K562 (cell line): ENCODE measurements at regions not wholly inside any gene's neighbourhood (a gene's known extent, or its start where the extent isn't known, plus 50 kb on each side); places are given as distances from the start of the nearest gene placed in this dataset.

Experiments
- ATAC-seq: fragments of 200-7000 bp; cut with Tn5 transposase; 3 replicates; pipeline ENCODE4 v1.9.1; 2020; ENCODE audit warnings: moderate library complexity
- BruUV-seq: library from RNA; stranded (reverse); fragments of 400-500 nt; replicated peaks from 2 replicates; lab custom pipeline; 2021; lab: Mats Ljungman, UMichigan
- CTCF ChIA-PET: fragments of 300-600 bp; formaldehyde crosslinking; extraction: SDS; loops from one replicate; lab custom pipeline; 2021; ENCODE audit warnings: low intra/inter-chr PET ratio; lab: Yijun Ruan, JAX
- POLR2A ChIA-PET: fragments of 300-600, 350-650 bp; sonication (Branson Sonifier 250); formaldehyde crosslinking; extraction: SDS; loops from one replicate; lab custom pipeline; 2021; ENCODE audit warnings: antibody characterized with exemption, inconsistent platforms; lab: Yijun Ruan, JAX
- DNase-seq, 4 experiments: peaks; one replicate each; pipeline versions ENCODE4 v3.0.0 to v3.0.0-alpha.2; 2011 to 2018; ENCODE audit warnings: low spot score in 3 of 4, mixed read lengths in 3 of 4; ENCODE audit errors: extremely low read depth in 1 of 4
- FAIRE-seq: peaks from 2 replicates; lab custom pipeline; 2011; peaks lifted over from hg19 to GRCh38; lab: Jason Lieb, UNC
- H2AFZ ChIP-seq: 2 replicates; pipeline ENCODE4 v1.6.0; 2011; ENCODE audit warnings: low read depth, low read length, control low read depth, inconsistent platforms
- H3K27ac ChIP-seq: fragments of 200-600 bp; 3 replicates; pipeline ENCODE4 v1.8.0; 2011; ENCODE audit warnings: low read depth, mild to moderate bottlenecking, control low read depth, inconsistent platforms, low read length, moderate library complexity, mixed read lengths; ENCODE audit errors: extremely low read depth
- H3K27me3 ChIP-seq, 2 experiments: fragments of 300-600 bp in 1 of 2; 2 replicates in 1 of 2; 3 replicates in 1 of 2; pipeline versions ENCODE4 v1.6.0 to v1.8.0; 2011; ENCODE audit warnings: inconsistent platforms in 2 of 2, low read length in 2 of 2, mild to moderate bottlenecking in 1 of 2, mixed read lengths in 1 of 2, moderate library complexity in 1 of 2; ENCODE audit not compliant: control insufficient read depth in 2 of 2, insufficient read depth in 2 of 2
- H3K36me3 ChIP-seq: fragments of 300-600 bp; 3 replicates; pipeline ENCODE4 v1.8.0; 2011; ENCODE audit warnings: mild to moderate bottlenecking, low read length, inconsistent platforms; ENCODE audit not compliant: control insufficient read depth, insufficient read depth
- H3K4me1 ChIP-seq, 2 experiments: fragments of 200-600 bp in 1 of 2; replicated peaks in 1 of 2; 2 replicates in 1 of 2; 3 replicates in 1 of 2; pipeline versions ENCODE4 v1.5.1 to v1.8.0; 2011; ENCODE audit warnings: inconsistent platforms in 2 of 2, low read length in 2 of 2, mild to moderate bottlenecking in 1 of 2, mixed read lengths in 1 of 2, moderate library complexity in 1 of 2; ENCODE audit not compliant: control insufficient read depth in 2 of 2, insufficient read depth in 2 of 2
- H3K4me2 ChIP-seq: 2 replicates; pipeline ENCODE4 v1.6.1; 2011; ENCODE audit warnings: low read length, control low read depth, inconsistent platforms, mixed read lengths; ENCODE audit not compliant: insufficient read depth
- H3K4me3 ChIP-seq: fragments of 200-600 bp; sonication (generic), shearing (Covaris generic); 2 replicates; pipeline ENCODE4 v1.5.1; 2016; ENCODE audit warnings: control low read depth, inconsistent platforms
- H3K79me2 ChIP-seq: fragments of 200-600 bp; 3 replicates; pipeline ENCODE4 v1.8.0; 2011; ENCODE audit warnings: low read length, inconsistent platforms; ENCODE audit not compliant: control insufficient read depth, insufficient read depth
- H3K9ac ChIP-seq, 2 experiments: 2 replicates each; pipeline versions ENCODE4 v1.6.0 to v1.6.1; 2011; ENCODE audit warnings: low read depth in 2 of 2, low read length in 2 of 2, control low read depth in 1 of 2, inconsistent platforms in 1 of 2, mild to moderate bottlenecking in 1 of 2, mixed read lengths in 1 of 2; ENCODE audit not compliant: insufficient read depth in 1 of 2
- H3K9me1 ChIP-seq: one replicate; pipeline ENCODE4 v1.6.0; 2011; ENCODE audit warnings: inconsistent platforms, mild to moderate bottlenecking, low read length, moderate library complexity; ENCODE audit not compliant: control insufficient read depth, insufficient read depth
- H3K9me3 ChIP-seq: replicated peaks from 2 replicates; pipeline ENCODE4 v1.5.1; 2011; ENCODE audit warnings: low read depth, low read length, inconsistent platforms; ENCODE audit not compliant: control insufficient read depth, insufficient read depth
- H4K20me1 ChIP-seq: replicated peaks from 2 replicates; pipeline ENCODE4 v1.6.1; 2011; ENCODE audit warnings: low read length, inconsistent platforms, mixed read lengths; ENCODE audit not compliant: control insufficient read depth, insufficient read depth
- FOXJ2 ChIP-seq: fragments of 200-800 bp; sonication (Bioruptor generic); IDR thresholded peaks from 2 replicates; pipeline ENCODE4 v1.6.1; 2016; ENCODE audit warnings: missing genetic modification characterization, missing compliant biosample characterization
- NUFIP1 ChIP-seq: fragments of 450-650 bp; IDR thresholded peaks from 2 replicates; pipeline ENCODE4 v1.6.1; 2018; ENCODE audit not compliant: partially characterized antibody
- SRF ChIP-seq, 2 experiments: fragments of 250-450, 450-650 bp in 1 of 2; sonication (Bioruptor Pico) in 1 of 2; sonication (generic) in 1 of 2; formaldehyde crosslinking; IDR thresholded peaks; 2 replicates each; pipeline versions ENCODE4 v1.5.0 to v1.5.1; 2020 to 2022; ENCODE audit warnings: mild to moderate bottlenecking in 1 of 2, missing genetic modification reagents in 1 of 2
- ZNF512 ChIP-seq: IDR thresholded peaks from 2 replicates; pipeline ENCODE4 v1.6.1; 2016; ENCODE audit warnings: missing genetic modification characterization, missing compliant biosample characterization
- WGBS: fragments of 100-300 bp; shearing (Covaris generic); methylation state at CpG from one replicate; pipeline ENCODE4 v1.1.6; 2016; ENCODE audit warnings: low coverage, mixed read lengths; ENCODE audit not compliant: insufficient coverage; ENCODE audit errors: missing lambda C conversion rate; 5-methylcytosine and 5-hydroxymethylcytosine counted together
- in situ Hi-C: fragments of 300-500 bp; cut with MboI; formaldehyde crosslinking; loops from 4 replicates; pipeline ENCODE4 v1.15.0; 2018; ENCODE audit warnings: inconsistent platforms, mixed read lengths
- intact Hi-C: fragments of 100-400 bp; cut with micrococcal nuclease; formaldehyde crosslinking; loops from 2 replicates; pipeline ENCODE4 v1.14.2; 2022

- Histone ChIP-seq H3K4me3 (no peak overlapping the region), H3K79me2 (no peaks in the 10 kb centered on the region), H3K9ac (no peak overlapping the region), H3K9me1 (no peaks in the 10 kb centered on the region), H3K4me2 (no peak overlapping the region), H4K20me1 (no peaks in the 10 kb centered on the region), H3K36me3 (no peaks in the 10 kb centered on the region), H3K9me3 (no peaks in the 10 kb centered on the region), H3K27me3 (no peaks in the 10 kb centered on the region), H3K4me1 (no peaks in the 10 kb centered on the region), H2AFZ (no peak overlapping the region), H3K27ac (no peak overlapping the region)
- 6% methylated on average over 5 of the region's 5 CpGs for WGBS
- no TSS peak for BruUV-seq
- ChIA-PET POLR2A (interaction anchor here (0.7 kb wide), 1 partner anchor 941 kb away, joined by 3 read pairs; no protein-coding TSS in a partner anchor), CTCF (interaction anchor here (0.7 kb wide), 1 partner anchor 10 kb away, joined by 3 read pairs; no protein-coding TSS in a partner anchor)
- TF ChIP-seq NUFIP1 (no peak), SRF (CRISPR knock-in tag; IDR thresholded peaks at IDR 0.05) (no peak), ZNF512 (tag) (no peak), FOXJ2 (tag) (no peak)
- ATAC-seq: no peak
- FAIRE-seq: no peak
- DNase-seq: no peak
- in situ Hi-C loops (no loop called here), intact Hi-C loops (no loop called here)
Observed at GRCh38 chr6:132892929-132893771, 78.8 kb downstream of the RPS12 start.
